GM19043 (cell line): ENCODE measurements at regions not wholly inside any gene's neighbourhood (a gene's known extent, or its start where the extent isn't known, plus 50 kb on each side); places are given as distances from the start of the nearest gene placed in this dataset.
"Not testable (repeated sequence)": the region's sequence is repeated elsewhere in the genome, so short reads cannot be mapped to it uniquely, and the experiment has no call there.

ENCODE experiments used
- ATAC-seq: cut with Tn5 transposase; IDR thresholded peaks from one replicate; pipeline ENCODE4 v1.9.1; 2021; ENCODE audit warnings: low read depth; ENCODE audit not compliant: unreplicated experiment

- no peak for ATAC-seq
Measured at GRCh38 chr3:80675790-80676189, 908.0 kb upstream of the ROBO1 start.

DNA sequence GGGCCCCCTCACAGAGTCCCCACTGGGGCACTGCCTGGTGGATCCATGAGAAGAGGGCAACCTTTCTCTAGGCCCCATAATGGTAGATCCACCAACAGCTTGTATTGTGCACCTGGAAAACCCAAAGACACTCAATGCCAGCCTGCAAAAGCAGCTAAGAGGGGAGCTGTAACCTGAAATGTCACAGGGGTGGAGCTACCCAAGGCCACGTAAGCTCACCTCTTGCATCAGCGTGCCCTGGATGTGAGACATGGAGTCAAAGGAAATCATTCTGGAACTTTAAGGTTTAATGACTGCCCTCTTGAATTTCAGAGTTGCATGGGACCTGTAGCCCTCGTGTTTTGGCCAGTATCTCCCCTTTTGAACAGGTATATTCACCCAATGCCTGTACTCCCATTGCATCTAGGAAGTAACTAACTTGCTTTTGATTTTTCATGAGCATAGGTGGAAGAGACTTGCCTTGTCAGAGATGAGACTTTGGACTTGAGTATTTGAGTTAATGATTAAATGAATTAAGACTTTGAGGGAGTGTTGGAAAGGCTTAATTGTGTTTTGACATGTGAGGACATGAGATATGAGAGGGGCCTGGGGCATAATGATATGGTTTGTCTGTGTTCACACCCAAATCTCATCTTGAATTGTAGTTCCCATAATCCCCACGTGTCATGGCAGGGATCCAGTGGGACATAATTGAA is 900.9 kb upstream of the ROBO1 start:
- no peak for ATAC-seq

DNA sequence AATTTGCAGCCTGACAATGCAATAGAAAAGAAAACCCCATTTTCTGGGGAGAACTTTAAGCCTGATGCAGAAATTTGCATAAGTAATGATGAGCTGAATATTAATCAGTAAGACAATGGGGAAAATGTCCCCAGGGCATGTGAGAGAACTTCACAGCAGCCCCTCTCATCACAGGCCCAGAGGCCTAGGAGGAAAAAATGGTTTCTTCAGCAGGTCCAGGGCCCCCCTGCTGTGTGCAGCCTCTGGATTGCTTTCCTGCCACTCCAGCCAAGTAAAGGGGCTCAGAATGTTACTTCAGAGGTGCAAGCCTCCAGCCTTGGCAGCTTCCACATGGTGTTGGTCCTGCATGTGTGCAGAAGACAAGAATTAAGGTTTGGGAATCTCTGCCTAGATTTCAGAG is 900.3 kb upstream of the ROBO1 start:
- ATAC-seq = no peak

DNA sequence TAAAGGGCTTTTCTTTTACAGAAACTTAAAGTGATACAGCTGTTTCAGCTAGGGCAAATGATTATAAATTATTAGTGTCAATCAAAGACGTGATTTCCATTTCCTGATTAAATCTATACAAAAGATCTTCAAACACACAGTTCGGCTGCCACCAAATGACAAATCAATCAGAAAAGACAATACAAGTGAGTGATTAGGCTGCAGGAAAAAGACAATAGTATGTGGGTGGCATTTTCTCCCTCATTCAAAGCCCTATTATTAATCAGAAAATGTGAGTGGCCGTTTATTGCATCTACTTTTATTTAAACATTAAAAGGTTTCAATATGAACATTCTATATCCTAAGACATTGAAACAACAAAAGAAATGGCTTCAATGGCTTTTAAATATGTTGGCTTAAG is 895.6 kb upstream of the ROBO1 start:
- ATAC-seq = no peak

- no peak for ATAC-seq
Measured at GRCh38 chr3:80655216-80655615, 887.4 kb upstream of the ROBO1 start.

GRCh38 chr3:80649170-80649569 is 881.4 kb upstream of the ROBO1 start:
- ATAC-seq = no peak

DNA sequence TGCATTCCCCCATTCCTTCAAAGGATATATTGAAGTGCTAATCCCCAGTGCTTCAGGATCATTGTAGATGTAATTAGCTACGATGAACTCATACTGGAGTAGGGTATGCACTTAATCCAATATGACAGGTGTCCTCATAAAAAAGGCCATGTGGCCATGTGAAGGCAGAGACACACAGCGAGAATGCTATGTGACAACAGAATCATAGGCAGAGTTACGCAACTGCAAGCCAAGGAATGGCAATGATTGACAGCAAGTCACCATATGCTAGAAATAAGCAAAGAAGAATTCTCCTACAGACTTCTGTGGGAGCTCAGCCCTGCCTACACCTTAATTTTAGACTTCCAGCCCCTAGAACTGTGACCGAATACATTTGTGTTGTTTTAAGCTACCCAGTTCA is 875.6 kb upstream of the ROBO1 start:
- ATAC-seq = no peak

GRCh38 chr3:80618295-80619256 is 850.8 kb upstream of the ROBO1 start:
- ATAC-seq = no peak

- ATAC-seq = no peak
Measured at GRCh38 chr3:80612366-80612765, 844.6 kb upstream of the ROBO1 start.

GRCh38 chr3:80608072-80608471 is 840.3 kb upstream of the ROBO1 start:
- ATAC-seq = not testable (repeated sequence)

DNA sequence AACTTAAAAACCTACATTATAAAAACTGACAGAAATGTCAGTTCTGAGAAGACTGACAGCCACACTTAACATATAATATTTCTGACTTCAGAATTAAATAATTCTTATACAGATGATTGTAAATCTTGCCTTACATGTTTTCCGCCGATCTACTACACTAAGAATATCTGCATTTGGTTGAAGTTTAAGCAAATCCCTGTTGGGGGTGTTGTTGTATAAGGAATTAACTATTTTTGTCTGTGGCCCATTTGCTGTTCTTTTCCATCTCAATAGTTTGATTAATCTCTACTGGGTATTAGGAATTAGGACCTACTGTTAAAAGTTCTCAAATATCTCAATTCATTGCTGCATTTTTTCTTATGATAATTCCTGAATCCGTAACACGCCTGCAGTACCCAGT is 838.3 kb upstream of the ROBO1 start:
- no peak for ATAC-seq

GRCh38 chr3:80601479-80601878 is 833.7 kb upstream of the ROBO1 start:
- ATAC-seq = no peak

- ATAC-seq = no peak
Measured at GRCh38 chr3:80592792-80593191, 825.0 kb upstream of the ROBO1 start.

- ATAC-seq = no peak
Measured at GRCh38 chr3:80586338-80586737, 818.5 kb upstream of the ROBO1 start.

- ATAC-seq = no peak
Measured at GRCh38 chr3:80580146-80580545, 812.3 kb upstream of the ROBO1 start.

DNA sequence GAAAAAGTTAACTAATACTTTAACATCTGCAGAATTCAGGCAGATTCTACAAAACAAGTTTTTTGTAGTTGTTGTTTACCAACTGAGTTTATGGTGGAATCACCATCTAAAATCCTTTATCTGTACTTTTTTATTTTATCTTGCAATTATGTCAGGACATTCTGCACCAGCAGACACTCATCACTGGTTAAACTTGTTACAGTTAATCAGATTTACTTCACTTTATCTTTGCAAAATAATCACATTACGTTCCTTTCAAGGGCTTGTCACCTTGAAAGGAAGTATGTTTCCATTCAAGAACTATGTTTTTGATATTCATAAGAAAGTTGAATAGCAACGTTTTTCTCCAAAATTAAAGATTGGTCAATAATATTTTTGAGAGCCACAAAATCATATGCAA is 796.6 kb upstream of the ROBO1 start:
- ATAC-seq = no peak

- no peak for ATAC-seq
Measured at GRCh38 chr3:80559701-80560100, 791.9 kb upstream of the ROBO1 start.

- no peak for ATAC-seq
Measured at GRCh38 chr3:80556763-80557162, 789.0 kb upstream of the ROBO1 start.

DNA sequence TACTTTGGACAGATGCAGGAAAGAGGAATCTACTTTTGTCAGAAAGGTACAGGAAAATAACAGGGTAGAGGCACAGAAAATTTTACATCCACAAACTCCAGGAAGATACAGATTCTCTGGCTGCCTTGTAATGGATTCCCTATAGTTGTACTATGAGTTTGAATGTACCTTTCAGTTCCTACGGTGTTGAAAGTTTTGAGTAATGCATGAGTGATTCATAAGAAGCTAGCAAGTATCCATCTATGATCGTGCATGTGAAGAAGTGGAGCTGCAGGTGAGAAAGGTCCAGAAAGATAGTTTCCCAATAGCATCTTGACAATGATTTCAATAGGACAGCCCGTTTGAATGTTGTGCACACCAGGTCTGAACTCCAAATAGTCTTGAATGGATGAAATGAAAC is 786.5 kb upstream of the ROBO1 start:
- ATAC-seq = no peak

DNA sequence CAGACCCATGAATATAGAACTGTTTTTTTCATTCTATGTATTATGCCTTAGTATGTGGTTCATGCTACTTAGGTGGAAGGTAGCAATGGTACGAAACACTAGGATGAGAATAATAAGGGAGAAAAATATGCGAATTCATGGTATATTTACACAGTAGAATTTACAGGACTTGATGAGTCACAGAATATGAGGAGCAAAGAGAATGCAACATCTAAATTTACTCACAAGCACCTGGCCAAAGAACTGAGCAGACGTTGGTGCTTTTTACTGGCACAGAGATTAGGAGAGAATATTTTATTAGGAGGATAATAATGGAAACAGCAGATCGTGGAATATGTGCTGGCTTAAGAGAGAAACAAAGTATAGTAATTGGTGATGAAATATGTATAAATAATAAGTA is 785.4 kb upstream of the ROBO1 start:
- ATAC-seq = no peak

DNA sequence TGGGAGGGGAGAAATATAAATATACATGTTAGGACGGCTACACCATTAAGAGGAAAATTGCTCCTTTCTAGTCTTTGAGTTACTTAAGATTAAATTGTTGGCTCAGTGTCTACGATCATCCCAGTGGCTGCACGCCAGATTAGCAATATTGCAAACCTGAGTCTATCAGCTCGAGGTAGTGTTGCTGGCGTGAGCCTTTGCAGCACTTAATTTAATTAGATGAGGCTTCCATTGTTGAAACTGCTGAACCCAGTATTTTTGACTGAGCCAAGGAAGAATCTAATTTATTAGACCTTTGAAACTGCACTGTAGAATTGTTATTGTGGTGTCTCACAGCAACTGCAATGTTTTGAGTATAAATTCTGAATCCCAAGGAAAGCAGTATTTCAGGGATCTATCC is 782.4 kb upstream of the ROBO1 start:
- ATAC-seq = no peak

DNA sequence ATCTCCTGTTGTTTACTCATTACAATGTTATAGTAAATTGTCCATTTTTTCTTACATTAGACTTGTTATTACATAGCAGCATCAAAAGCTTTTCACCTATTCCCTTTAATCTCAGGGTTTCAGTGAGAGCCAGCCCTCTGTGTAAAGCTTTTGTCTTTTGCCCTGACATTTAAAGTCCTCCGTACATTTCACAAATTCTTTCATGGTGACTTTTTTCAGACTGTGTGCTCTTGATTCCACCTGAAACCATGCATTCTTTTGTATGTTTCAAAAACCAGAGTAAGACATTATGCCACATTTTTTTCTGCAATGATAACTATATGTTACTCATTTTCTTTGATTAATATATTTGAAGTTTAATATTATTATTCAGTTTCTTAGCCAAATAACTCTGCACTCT is 781.4 kb upstream of the ROBO1 start:
- ATAC-seq = no peak
